Hippocampal formation (tissue), 2 donors: ENCODE measurements at regions not wholly inside any gene's neighbourhood (a gene's known extent, or its start where the extent isn't known, plus 50 kb on each side); places are given as distances from the start of the nearest gene placed in this dataset.

Experiments used
- DNase-seq, 2 donors: peaks; one replicate each; lab custom pipeline; 2025; lab: John Stamatoyannopoulos, UW

DNA sequence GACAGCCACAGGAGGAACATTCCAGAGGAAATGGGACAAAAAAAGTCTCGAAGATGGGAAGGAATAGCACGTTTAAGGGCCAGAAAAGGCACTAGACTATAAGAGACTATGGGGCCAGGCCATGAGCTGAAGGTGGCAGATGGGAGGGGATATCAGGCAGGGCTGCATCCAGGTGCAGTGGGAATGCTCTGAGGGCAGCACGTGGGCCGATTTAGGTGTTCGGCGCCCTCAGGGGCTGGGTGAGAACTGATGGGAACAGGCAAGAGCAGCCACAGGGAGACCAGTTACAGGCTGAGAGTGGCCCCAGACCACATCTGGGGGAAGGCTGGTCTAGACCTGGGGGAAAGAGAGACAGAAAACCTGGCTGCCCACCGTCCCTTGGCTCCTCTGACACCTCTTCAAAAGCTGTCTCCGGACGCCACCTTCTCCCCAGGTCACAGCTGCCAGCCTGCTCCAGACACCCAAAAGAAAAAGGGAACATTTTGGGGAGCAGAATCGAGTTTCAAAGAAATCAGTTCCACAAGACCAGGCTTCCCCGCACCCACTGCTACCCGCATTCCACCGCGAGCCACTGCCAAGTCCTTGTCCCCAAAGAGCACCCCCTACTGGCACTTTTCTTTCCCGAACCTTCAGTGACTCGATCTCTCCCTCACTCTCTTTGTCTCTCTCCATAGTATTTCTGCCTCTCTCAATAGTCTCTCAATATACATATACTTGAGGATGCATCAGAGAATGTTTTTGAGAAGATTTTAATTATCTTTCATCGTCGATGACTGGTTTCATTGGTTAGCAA is 190.1 kb upstream of the AGAP1 start:
- no peak for DNase-seq

DNA sequence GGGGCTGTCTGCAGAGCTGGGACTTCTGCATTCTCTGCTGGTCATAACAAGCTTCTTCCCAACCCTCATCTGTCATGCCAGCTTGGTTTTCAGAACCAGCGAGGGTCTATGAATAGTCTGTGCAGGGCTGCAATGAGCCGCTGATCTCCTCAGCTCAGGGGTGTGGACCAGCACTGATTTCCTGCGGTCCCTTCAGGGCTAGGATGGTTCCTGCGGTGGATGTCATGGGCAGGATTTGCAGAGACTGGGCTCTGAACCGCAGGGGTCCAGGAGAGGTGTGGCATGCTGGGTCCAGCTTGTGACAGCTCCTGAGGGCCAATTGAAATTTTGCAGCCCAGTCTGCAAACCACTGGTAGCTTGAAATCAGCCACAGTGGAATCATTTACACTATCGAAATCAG is 188.2 kb upstream of the AGAP1 start:
- DNase-seq, result no peak

- no peak for DNase-seq
Observed at GRCh38 chr2:235311044-235311443, 182.8 kb upstream of the AGAP1 start.

DNA sequence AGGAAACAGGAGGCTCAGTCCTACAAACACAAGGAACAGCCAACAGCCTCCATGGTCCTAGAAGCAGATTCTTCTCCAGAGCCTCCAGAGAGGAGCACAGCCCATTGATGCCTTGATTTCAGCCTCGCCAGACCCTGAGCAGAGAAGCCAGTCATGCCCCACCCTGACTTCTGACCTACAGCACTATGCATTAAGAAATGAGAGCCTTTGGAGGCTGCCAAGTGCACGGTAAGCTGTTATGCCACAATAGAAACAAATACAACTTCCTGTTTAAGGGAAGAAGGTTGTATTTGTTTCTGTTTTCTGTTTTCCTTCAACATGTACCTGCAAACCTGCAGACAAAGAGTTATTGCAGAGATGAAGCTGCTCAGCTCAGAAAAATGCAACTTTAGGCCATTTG is 181.3 kb upstream of the AGAP1 start:
- no peak for DNase-seq

- no peak for DNase-seq
Observed at GRCh38 chr2:235314371-235314930, 179.4 kb upstream of the AGAP1 start.

DNA sequence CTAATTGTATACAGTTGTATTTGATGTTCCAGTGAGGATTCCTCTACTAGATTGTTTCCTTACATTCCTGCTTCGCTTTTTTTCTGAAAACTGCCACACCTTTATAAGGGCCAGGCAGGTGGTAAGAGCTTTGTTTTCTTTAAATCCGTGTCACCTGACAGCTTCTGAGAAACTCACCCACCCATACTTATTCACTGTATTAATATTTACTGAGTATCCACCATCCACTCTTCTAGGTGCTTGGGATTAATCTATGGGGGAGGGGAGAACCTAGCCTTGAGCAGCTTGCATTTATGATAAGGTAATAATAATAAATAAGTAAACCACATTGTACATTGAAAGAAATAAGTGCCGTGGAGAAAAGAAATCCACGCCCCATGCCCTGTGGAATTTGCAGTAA is 174.7 kb upstream of the AGAP1 start:
- no peak for DNase-seq

GRCh38 chr2:235320326-235320725 is 173.5 kb upstream of the AGAP1 start:
- no peak for DNase-seq

GRCh38 chr2:235324324-235324723 is 169.5 kb upstream of the AGAP1 start:
- DNase-seq, result no peak

- DNase-seq, result no peak
Observed at GRCh38 chr2:235325151-235325550, 168.7 kb upstream of the AGAP1 start.

DNA sequence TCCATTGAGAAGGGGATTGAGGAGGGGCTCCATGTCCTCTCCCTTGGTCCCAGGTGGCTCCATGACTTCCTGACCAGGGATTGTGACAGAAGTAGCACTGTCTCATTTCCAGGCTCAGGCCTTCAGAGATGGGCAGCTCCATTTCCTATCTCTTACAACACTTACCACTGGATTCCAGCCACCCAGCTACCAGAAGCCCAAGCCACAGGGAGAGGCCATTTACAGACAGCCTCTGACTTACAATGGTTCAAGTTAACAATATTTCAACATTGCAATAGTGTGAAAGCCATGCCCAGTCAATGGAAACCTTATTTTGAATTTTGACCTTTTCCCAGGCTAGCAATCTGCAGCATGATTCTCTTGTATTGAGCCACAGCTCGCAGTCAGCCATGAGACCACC is 164.9 kb upstream of the AGAP1 start:
- no peak for DNase-seq

DNA sequence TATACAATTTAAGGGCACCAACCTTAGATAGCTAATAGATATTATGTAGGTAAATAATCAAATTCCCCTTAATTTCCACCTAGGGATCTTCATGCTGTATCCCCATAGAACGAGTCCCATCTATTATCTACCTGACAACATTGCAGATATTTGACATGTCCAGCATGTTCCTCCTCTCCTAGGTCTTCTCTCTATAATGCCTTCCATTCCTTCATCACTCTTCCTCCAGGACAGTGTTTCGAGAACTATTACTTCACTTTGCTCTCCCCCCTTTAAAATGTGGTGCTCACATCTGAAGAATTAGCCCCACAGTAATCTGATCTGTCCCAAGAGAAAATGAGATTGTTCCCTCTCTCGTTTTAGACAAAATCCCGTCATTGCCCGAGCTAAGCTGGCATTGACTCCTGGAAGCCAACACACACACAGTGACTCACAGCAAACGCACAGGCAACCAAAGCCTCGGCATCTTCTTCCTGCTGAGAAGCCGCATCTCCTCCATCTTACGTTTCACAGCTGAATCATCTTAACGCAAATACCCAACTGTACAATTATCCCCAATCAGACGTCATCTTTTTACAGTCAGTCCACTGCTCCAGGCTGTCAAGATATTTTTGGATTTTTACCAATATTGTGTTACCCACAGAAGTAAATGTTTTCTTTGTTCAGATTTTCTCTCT is 162.9 kb upstream of the AGAP1 start:
- DNase-seq, result no peak

GRCh38 chr2:235332240-235332890 is 161.5 kb upstream of the AGAP1 start:
- DNase-seq, result no peak

- no peak for DNase-seq
Observed at GRCh38 chr2:235333076-235333475, 160.8 kb upstream of the AGAP1 start.

- DNase-seq, result no peak
Observed at GRCh38 chr2:235334179-235334578, 159.7 kb upstream of the AGAP1 start.

GRCh38 chr2:235343156-235343774 is 150.6 kb upstream of the AGAP1 start:
- no peak for DNase-seq

- no peak for DNase-seq
Observed at GRCh38 chr2:235343869-235344268, 150.0 kb upstream of the AGAP1 start.

DNA sequence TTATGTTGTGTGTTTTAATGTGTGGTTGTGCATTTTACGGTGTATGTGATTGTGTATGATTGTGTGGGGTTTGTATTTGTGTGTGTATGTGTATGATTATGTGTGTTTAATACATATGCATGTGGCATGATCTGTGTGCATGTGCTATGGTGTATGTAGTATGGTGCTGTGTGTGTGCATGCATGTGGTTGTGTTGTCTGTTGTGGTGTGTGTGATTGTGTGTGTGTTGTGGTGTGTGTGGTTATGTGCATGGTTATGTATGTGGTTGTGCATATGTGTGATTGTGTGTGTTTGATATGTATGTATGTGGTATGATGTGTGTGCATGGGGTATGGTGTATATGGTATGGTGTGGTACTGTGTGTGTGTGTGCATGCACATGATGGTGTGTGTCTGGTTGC is 148.1 kb upstream of the AGAP1 start:
- DNase-seq, result no peak

DNA sequence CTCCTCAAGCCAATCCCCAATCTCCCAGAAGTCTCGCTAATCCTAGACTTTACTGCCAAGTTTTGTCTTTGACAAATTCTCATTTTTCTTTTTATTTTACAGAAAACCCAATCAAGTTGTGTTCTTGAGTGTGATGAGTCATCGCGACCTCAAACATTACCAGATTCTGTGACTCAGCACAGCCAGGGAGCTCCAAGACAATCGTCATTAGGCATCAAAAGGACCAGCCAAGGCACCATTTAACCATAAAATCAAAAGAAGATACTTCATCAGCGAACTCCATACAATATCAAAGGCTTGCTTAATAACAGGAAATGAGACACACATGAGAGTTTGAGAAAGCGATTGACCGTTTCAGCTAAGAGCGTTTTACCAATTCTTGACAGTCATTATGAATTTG is 146.2 kb upstream of the AGAP1 start:
- no peak for DNase-seq

- DNase-seq, result no peak
Observed at GRCh38 chr2:235348329-235348728, 145.5 kb upstream of the AGAP1 start.

DNA sequence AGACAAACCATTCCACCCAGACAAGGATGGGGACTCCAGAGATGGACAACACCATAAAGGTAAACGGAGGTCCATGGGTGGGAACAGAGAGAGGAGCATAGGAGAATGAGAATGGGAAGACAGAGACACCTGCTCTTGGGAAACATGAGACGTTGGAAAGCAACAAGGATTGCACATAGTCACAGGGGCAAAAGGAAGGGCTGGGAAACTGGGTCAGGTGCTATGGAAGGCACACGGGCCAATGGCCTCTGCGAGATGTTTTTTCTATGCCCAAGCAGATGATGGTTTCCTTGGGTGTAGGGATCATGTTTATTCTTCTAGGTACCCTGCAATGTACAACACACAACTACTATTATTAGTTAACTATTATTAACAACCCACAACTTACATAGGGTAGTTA is 143.6 kb upstream of the AGAP1 start:
- no peak for DNase-seq

DNA sequence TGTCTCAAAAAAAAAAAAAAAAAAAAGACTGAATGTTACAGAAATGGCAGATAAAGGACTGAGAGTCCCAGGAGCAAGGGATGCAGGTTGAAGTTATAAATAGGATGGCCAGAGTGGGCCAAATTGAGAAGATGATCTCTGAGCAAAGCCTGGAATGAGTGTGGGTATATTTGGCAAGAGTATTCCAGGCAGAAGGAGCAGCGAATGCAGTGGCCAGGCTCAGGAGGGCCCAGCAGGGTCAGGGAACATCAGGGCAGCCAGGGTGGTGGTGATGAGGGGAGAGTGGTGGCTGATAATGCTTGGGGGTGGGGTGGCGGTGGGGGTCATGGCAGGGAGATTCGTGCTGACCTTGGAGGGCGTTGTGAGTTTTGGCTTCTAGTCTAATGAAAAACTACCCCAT is 141.3 kb upstream of the AGAP1 start:
- DNase-seq, result no peak

GRCh38 chr2:235357881-235358280 is 136.0 kb upstream of the AGAP1 start:
- DNase-seq, result no peak
